CD4-positive, alpha-beta T cell treated with Interleukin-21 for 1 hour (primary cell): ENCODE measurements at regions not wholly inside any gene's neighbourhood (a gene's known extent, or its start where the extent isn't known, plus 50 kb on each side); places are given as distances from the start of the nearest gene placed in this dataset.
"Not testable (repeated sequence)": the region's sequence is repeated elsewhere in the genome, so short reads cannot be mapped to it uniquely, and the experiment has no call there.

Source experiments
- DNase-seq: peaks from one replicate; pipeline ENCODE4 v3.0.0-alpha.2; 2020

GRCh38 chr12:127912035-127912665 lies 354.8 kb upstream of the TMEM132C start:
- DNase-seq: no peak

- no peak for DNase-seq
Measured at GRCh38 chr12:127923501-127923900, 343.5 kb upstream of the TMEM132C start.

DNA sequence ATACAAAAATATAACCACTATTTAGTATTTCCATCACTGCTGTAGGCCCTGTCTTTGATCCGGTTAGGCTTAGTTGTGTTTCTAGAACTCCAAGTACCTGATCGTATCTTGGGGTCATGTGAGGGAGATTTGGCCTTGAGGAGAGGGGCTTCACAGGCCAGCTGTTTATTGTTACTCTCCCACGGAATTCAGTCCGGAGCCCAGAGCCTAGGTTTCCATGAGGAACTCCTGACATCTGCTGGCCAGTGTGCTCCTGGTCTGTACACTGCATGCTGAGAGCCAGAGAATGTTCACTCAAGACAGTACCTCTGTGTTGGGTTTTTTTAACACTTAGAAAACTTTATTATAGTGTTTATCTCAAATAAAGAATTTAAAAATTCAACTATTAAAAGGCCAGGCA lies 341.0 kb upstream of the TMEM132C start:
- no peak for DNase-seq

- DNase-seq: no peak
Measured at GRCh38 chr12:127928178-127928577, 338.8 kb upstream of the TMEM132C start.

DNA sequence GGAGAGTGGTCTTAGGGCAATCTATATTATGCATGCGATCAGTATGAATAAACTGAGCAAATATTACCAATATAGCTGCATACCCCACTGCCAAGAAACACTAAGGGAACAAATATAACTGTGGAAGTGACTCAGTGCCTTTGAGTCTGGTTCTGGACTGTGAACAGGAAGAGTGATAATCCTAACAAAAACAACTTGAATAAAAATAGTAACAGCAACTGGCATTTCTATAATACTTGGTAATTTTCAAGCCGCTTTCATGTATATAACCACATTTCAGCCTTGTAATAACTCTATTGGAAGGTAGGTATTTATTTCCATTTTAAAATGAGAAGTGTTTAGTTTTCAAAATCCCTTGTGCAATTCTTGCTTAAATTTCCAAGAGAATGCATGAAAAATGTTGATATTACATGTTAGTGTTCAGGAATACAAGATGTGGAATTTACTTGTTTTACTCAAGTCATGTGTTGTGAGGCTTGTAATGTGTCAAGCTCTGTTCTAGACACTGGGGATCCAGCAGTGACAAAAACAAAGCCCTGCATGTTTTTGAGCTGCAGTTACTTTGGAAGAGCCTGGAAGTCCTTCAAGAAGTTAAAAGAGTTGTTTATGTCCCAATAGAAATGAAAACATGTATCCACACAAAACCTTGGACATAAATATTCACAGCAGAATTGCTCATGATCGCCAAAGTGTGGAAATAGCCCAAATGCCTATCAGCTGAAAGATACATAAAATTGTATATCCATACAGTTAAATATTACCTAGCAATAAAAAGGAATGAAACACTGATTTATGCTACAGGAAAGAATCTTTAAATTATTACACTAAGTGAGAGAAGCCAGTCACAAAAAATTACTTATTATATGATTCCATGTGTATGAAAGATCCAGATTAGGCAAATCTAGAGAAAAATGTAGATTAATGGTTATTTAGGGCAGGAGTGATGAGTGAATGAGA lies 338.1 kb upstream of the TMEM132C start:
- DNase-seq: no peak

DNA sequence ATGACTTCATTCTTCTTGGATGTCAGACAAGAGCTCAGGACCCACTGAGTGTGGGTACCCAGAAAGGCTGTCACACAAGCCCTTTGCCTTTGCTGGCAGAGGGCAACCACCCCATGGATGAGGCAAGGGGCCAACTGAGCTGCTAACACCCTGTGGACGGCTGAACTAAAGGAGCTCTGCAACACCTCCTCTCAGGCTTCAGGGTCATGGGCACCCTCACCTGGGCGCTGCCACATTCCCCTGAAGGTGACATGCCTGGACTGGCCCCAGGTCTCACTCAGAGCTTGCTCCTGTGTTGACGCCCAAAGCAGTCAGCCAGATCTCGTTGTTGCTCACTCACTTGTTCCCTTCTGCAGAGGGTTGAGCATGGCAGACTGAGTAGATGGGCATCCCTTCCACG lies 336.8 kb upstream of the TMEM132C start:
- DNase-seq: no peak

DNA sequence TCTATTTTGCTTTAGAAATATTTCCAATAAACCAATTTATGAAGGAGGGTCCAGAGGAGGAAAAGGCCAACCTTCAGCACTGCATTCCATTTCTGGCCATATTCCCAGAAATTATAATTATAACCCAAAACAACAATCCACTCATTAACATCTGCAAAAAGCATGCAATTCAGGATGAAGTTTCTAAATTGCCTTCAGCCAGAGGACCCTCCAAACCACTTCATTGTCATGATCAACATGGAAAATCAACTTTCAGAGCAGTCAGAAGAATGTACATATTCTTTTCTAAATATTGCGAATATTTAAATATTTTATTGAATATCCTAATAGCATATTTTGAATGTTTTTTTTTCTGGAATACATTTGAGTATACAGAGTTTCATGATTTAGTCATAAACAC lies 332.6 kb upstream of the TMEM132C start:
- DNase-seq: no peak

- DNase-seq: no peak
Measured at GRCh38 chr12:127936463-127936862, 330.5 kb upstream of the TMEM132C start.

GRCh38 chr12:127941332-127941731 lies 325.6 kb upstream of the TMEM132C start:
- DNase-seq: no peak

DNA sequence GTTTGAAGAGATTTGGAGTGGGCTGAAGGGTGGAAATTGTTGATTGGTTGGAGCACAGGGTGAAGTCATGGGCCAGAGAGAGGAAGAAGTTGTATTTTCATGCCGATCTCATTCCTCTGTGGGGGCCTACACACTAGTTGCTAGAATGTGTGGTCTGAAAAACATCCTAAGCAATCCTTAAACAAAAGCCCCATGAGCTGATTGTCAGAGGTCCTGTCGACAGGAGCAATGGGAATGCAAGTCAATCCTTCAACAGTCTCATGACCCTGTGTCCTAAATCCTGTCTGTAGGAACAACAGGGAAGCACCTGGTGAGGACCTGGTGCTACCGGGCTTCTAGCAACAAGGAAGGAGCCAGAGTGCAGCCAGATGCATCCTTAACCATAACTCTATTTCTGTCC lies 324.0 kb upstream of the TMEM132C start:
- DNase-seq: no peak

GRCh38 chr12:127943481-127944210 lies 323.3 kb upstream of the TMEM132C start:
- DNase-seq: no peak

DNA sequence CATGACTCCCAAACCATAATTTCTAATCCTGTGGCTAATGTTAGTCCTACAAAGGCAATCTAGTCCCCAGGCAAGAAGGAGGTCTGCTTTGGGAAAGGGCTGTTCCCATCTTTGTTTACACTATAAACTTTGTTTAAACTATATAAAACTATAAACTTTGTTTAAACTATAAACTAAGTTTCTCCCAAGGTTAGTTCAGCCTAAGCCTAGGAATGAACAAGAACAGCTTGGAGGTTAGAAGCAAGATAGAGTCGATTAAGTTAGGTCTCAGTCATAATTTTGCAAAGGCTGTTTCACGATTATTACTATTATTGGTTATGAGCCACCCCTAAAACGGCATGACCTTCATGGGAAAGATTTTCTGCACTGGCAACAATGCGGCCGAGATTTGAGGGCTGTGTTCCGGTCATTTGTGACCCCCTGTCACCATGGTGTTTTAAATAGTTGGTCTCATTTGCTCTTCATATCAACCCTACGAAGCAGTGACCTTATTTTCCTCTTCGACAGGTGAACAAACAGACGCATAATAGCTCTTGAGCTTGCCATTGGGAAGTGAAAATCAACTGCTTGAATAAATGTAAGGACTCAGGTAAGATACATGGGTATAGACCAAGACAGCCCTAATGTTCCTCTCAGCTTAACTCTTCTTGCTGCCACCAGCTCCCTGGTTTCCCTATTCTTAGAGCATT lies 322.6 kb upstream of the TMEM132C start:
- no peak for DNase-seq

DNA sequence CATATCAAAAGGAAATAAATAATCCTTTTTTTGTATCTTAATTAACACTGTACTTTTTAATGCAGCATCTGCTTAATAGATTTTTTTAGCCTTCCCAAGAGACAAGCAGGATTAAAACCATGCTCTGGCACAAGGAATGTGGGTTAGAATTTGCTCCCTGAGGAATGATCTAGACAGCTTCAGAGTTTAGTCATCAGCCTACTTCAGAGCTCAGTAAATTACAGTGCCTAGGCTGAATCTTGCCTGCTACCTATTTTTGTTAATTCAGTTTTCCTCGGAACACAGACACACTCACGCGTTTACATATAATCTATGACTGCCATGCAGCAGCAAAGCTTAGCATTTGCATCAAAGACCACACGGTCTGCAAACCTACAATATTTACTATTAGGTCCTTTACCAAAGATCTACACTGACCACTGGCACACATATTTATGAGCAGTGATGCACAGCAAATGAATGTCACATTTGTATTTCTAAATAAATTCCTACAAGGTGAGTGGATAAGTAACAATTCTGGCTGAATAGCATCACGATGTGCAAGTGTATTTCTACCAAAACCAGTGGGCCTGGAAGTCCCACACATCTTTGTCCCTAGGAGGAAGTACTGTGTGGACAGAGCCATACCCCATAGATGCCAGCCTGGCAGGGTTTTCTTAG lies 309.8 kb upstream of the TMEM132C start:
- no peak for DNase-seq

DNA sequence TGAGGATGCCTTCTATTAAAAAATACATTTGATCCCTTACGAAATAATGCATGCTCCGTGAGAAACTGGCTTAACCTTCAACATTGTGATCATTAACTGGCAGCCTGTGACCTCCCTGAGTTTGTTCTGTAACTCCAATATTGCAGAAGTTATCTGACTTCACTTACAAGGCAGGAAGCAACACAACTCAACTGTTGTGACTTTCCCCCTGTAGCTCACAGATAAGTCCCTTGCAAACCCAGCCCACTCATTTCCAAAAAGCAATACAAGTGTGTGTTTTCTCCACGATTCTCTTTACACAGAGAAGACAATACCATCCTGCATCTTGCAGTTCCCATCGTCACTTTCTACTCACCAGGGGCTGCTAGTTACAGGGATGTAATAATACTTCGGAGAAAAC lies 304.7 kb upstream of the TMEM132C start:
- no peak for DNase-seq

DNA sequence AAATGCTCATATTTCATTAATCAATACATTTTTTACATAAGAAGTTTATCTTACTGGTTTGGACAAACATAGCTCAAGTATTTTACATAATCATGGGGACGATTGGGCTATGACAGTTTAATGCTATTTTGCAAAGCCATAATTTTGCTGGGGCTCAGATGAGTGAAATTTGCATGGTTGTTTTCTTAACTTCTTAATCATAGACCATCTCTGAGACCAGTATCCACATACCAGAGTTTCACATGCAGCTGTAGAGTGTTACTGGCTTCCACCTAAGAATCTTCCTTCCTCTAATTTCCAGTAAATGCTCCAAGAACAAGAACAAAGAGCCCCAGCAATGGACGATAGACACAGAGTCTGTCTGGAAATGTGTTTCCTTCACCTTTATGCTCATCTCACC lies 303.0 kb upstream of the TMEM132C start:
- DNase-seq: no peak

DNA sequence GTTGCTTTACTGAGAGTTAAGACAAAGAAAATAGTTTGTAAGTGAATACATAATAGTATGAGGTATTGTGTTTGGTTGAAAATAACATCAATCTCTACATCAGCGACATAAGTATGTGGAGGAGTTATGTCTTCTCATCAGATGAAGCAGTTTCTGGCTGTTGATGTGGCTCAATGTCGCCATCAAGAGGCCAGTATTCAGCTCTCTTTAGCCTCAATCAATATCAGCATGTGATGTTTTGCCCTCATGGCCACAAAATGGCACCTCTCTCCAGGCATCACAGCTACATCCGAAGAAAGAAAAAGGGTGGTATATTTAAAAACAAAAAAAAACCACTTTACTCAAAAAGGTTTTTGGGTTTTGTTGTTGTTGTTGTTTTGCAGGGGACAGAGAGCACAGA lies 302.3 kb upstream of the TMEM132C start:
- no peak for DNase-seq

- no peak for DNase-seq
Measured at GRCh38 chr12:127966331-127966730, 300.6 kb upstream of the TMEM132C start.

DNA sequence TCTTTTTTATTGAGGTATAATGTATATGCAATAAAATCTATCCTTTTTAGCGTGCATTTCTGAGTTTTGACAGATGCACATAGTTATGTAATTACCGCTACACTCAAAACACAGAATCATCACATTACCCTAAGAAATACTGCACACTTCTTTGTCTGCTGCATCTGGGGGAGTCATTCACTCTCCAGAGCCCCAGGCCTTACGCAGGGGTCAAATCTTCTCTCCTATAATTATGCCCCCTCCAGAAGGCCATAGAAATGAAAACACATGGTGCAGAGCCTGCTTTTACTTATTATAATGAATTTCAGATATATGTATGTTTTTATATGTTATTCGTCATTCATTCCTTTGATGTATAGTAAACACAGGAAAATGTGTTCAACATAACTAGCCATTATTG lies 296.5 kb upstream of the TMEM132C start:
- no peak for DNase-seq

- DNase-seq: no peak
Measured at GRCh38 chr12:127980585-127980984, 286.4 kb upstream of the TMEM132C start.

DNA sequence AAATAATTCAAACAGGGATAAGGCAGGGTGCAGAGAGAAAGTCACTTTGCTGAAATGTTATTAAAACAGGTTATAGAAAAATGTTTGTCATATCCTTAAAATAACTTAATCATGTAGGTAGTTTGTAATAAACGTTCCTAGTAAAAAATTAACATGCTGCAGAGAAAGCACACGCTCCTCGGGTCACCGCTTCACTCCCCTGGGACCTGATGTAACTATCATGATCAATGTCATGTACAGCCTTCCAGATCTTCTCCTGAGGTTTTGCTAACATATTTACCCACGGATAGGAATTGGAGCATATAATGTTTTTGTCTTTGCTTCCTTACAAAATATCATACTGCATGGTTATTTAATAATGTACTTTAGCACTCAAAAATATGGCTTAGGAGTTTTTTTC lies 285.1 kb upstream of the TMEM132C start:
- no peak for DNase-seq

GRCh38 chr12:127983213-127983791 lies 283.7 kb upstream of the TMEM132C start:
- DNase-seq: not testable (repeated sequence)

DNA sequence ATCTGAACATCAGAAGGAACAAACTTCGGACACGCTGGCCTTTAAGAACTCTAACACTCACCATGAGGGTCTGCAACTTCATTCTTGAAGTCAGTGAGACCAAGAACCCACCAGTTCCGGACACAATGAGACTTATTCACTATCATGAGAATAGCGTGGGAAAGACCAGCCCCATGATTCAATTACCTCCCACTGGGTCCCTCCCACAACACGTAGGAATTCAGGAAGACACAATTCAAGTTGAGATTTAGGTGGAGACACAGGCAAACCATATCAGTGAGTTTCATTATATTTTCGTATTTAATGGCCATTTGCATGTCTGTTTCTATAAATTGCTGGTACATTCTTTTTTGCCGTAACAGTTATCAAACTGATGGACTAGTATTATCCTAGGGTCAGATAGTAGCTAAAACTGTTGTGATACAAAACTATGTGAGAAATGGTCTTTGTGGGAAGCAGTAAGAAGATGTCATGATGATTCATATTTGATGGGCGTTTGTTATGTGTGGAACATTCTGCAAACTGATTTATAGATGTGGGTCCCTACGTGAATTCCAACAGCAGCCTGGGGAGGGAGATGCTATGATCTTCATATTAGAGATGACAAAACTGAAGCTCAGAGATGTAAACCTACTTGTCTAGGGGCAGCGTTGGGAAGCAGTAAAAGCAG lies 282.4 kb upstream of the TMEM132C start:
- no peak for DNase-seq
